ENCODE measurements at regions not wholly inside any gene's neighbourhood (a gene's known extent, or its start where the extent isn't known, plus 50 kb on each side); places are given as distances from the start of the nearest gene placed in this dataset.
"Not testable (repeated sequence)": the region's sequence is repeated elsewhere in the genome, so short reads cannot be mapped to it uniquely, and the experiment has no call there.

- DNase-seq (ENCODE audit: low spot score), result not testable (repeated sequence)
Observed at GRCh38 chr17:21470422-21470821, 94.3 kb downstream of the KCNJ12 start.

GRCh38 chr17:21470861-21471260, 94.7 kb downstream of the KCNJ12 start:
- no peak for DNase-seq (ENCODE audit: low spot score)

- DNase-seq (ENCODE audit: low spot score), result no peak
Observed at GRCh38 chr17:21474815-21475214, 98.7 kb downstream of the KCNJ12 start.

- no peak for DNase-seq (ENCODE audit: low spot score)
Observed at GRCh38 chr17:21475571-21475970, 99.4 kb downstream of the KCNJ12 start.

GRCh38 chr17:21476867-21477266, 100.7 kb downstream of the KCNJ12 start:
- no peak for DNase-seq (ENCODE audit: low spot score)

- DNase-seq (ENCODE audit: low spot score), result no peak
Observed at GRCh38 chr17:21482189-21482865, 106.2 kb downstream of the KCNJ12 start.

- not testable (repeated sequence) for DNase-seq (ENCODE audit: low spot score)
Observed at GRCh38 chr17:21488043-21488442, 111.9 kb downstream of the KCNJ12 start.

- DNase-seq (ENCODE audit: low spot score), result no peak
Observed at GRCh38 chr17:21493993-21494392, 117.8 kb downstream of the KCNJ12 start.

- peak; percentile 7 for DNase-seq (ENCODE audit: low spot score)
Observed at GRCh38 chr17:21495281-21495680, 119.1 kb downstream of the KCNJ12 start.

- no peak for DNase-seq (ENCODE audit: low spot score)
Observed at GRCh38 chr17:21500064-21500463, 123.9 kb downstream of the KCNJ12 start.

GRCh38 chr17:21501927-21502700, 126.0 kb downstream of the KCNJ12 start:
- DNase-seq (ENCODE audit: low spot score), result not testable (repeated sequence)

GRCh38 chr17:21505819-21506815, 130.0 kb downstream of the KCNJ12 start:
- DNase-seq (ENCODE audit: low spot score), result no peak

- not testable (repeated sequence) for DNase-seq (ENCODE audit: low spot score)
Observed at GRCh38 chr17:21507806-21508205, 131.6 kb downstream of the KCNJ12 start.

- DNase-seq (ENCODE audit: low spot score), result no peak
Observed at GRCh38 chr17:21508211-21508610, 132.1 kb downstream of the KCNJ12 start.

- DNase-seq (ENCODE audit: low spot score), result not testable (repeated sequence)
Observed at GRCh38 chr17:21509356-21509755, 133.2 kb downstream of the KCNJ12 start.

- DNase-seq (ENCODE audit: low spot score), result no peak
Observed at GRCh38 chr17:21510686-21511362, 134.7 kb downstream of the KCNJ12 start.

- DNase-seq (ENCODE audit: low spot score), result peak; percentile 88
Observed at GRCh38 chr17:21511363-21512195, 135.4 kb downstream of the KCNJ12 start.

GRCh38 chr17:21512307-21513011, 136.3 kb downstream of the KCNJ12 start:
- no peak for DNase-seq (ENCODE audit: low spot score)

GRCh38 chr17:21513012-21513570, 136.9 kb downstream of the KCNJ12 start:
- DNase-seq (ENCODE audit: low spot score), result peak; percentile 93

- not testable (repeated sequence) for DNase-seq (ENCODE audit: low spot score)
Observed at GRCh38 chr17:21514567-21514966, 138.4 kb downstream of the KCNJ12 start.

Measured in AG08396 (cell line).